Upper lobe of right lung (tissue), 1 donor: ENCODE measurements at regions not wholly inside any gene's neighbourhood (a gene's known extent, or its start where the extent isn't known, plus 50 kb on each side); places are given as distances from the start of the nearest gene placed in this dataset.
"Not testable (repeated sequence)": the region's sequence is repeated elsewhere in the genome, so short reads cannot be mapped to it uniquely, and the experiment has no call there.

Source experiments
- ATAC-seq: fragments of 200-7000 bp; cut with Tn5 transposase; one replicate; pipeline ENCODE4 v1.9.1; 2020; ENCODE audit warnings: mild to moderate bottlenecking, moderate library complexity
- DNase-seq: peaks from one replicate; pipeline ENCODE4 v3.0.0-alpha.2; 2020
- H3K27ac ChIP-seq: fragments of 200-600 bp; one replicate; pipeline ENCODE4 v1.8.0; 2022
- H3K27me3 ChIP-seq: fragments of 200-600 bp; one replicate; pipeline ENCODE4 v1.8.0; 2022; ENCODE audit warnings: mild to moderate bottlenecking
- H3K36me3 ChIP-seq: fragments of 200-600 bp; one replicate; pipeline ENCODE4 v1.8.0; 2022
- H3K4me1 ChIP-seq: fragments of 200-600 bp; one replicate; pipeline ENCODE4 v1.8.0; 2022
- H3K4me3 ChIP-seq: fragments of 200-600 bp; one replicate; pipeline ENCODE4 v1.8.0; 2022; ENCODE audit warnings: mild to moderate bottlenecking
- H3K9me3 ChIP-seq: fragments of 200-600 bp; one replicate; pipeline ENCODE4 v1.8.0; 2022
- CTCF ChIP-seq: fragments of 200-600 bp; IDR thresholded peaks from one replicate; pipeline ENCODE4 v1.8.0; 2022; ENCODE audit warnings: antibody characterized with exemption
- intact Hi-C: fragments of 100-400 bp; cut with DNase I; formaldehyde crosslinking; loops from one replicate; pipeline ENCODE4 v1.11.0; 2022
- donor health status: DM: no; HTN: yes; CAD: no; lungs with severe emphysema.

- no peak overlapping the region for H3K4me3 ChIP-seq
- no peak for DNase-seq
- no peaks in the 10 kb centered on the region for H3K4me1 ChIP-seq
- no peaks in the 10 kb centered on the region for H3K27me3 ChIP-seq
- no peak overlapping the region for H3K27ac ChIP-seq
- no peak for ATAC-seq
- H3K36me3 ChIP-seq = no peaks in the 10 kb centered on the region
- intact Hi-C loops = no loop called here
- H3K9me3 ChIP-seq = no peaks in the 10 kb centered on the region
- no peak for TF ChIP-seq CTCF
Observed at GRCh38 chr3:144810160-144810559, 838.5 kb downstream of the DIPK2A start.

DNA sequence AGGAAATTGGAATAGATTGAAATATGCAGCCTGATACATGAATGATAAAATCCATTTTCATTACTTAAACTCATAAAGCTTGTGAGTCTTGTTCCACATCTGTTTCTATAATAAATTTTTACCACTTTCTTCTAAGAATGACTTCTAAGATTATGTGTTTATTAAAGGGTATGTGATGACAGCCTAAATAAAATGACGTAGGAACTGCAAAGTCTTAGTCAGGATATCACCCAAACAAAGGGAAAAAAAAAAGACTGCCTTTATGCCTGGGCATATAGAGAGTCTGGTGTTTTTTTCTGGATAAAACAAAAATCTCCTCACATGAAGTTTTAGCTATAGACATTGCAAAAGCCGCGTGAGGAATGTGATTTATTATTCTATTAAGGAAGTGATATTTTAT lies 844.0 kb downstream of the DIPK2A start:
- H3K9me3 ChIP-seq = no peaks in the 10 kb centered on the region
- ATAC-seq (no peak), DNase-seq (no peak)
- no peaks in the 10 kb centered on the region for H3K36me3 ChIP-seq
- H3K27me3 ChIP-seq = no peaks in the 10 kb centered on the region
- H3K27ac ChIP-seq = no peak overlapping the region
- H3K4me3 ChIP-seq = no peak overlapping the region
- TF ChIP-seq CTCF = no peak
- intact Hi-C loops = no loop called here
- no peaks in the 10 kb centered on the region for H3K4me1 ChIP-seq

DNA sequence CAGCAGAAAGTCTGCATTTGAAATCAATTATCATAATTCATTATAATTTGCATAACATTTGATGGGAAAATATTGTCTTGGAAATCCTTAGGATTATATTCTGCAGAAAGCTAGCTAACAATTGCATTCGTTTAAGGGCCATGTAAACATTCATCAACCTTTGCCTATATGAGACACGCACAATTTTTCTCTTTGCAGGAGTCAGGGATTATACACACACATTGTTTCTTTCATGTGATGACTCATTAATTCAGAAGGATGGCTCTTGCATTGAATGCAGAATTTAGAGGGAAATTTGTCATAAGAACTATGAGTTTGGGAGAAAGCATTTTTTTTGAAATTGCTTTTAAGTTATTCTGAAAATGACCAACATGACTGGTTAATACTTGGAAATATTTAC lies 844.7 kb downstream of the DIPK2A start:
- Histone ChIP-seq H3K4me1 (no peaks in the 10 kb centered on the region), H3K36me3 (no peaks in the 10 kb centered on the region), H3K27me3 (no peaks in the 10 kb centered on the region), H3K4me3 (no peak overlapping the region), H3K9me3 (no peaks in the 10 kb centered on the region), H3K27ac (no peak overlapping the region)
- TF ChIP-seq CTCF = no peak
- DNase-seq (no peak), ATAC-seq (no peak)
- intact Hi-C loops = no loop called here

DNA sequence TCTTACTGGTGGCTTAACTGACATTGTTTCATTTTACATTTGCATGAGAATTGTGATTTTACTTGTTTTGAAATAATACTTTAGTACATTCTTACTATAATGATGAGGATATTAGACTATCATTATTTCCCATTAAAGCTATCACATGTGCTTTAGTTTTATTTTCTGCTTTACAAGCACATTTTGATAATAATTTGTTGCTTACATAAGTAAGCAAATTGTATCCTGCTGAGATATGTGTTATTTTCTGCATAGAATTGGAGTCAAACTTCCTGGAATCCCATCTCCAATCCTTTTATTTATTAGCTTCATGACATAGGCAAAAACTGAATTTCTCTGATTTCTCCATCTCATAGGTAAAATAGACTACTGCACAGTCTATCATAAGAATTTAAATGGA lies 847.4 kb downstream of the DIPK2A start:
- Histone ChIP-seq H3K27me3 (no peaks in the 10 kb centered on the region), H3K4me1 (no peaks in the 10 kb centered on the region), H3K9me3 (no peaks in the 10 kb centered on the region), H3K27ac (no peak overlapping the region), H3K4me3 (no peak overlapping the region), H3K36me3 (no peaks in the 10 kb centered on the region)
- ATAC-seq = no peak
- DNase-seq = no peak
- intact Hi-C loops = no loop called here
- no peak for TF ChIP-seq CTCF

- DNase-seq, H3K27me3 ChIP-seq, H3K36me3 ChIP-seq, H3K4me1 ChIP-seq, intact Hi-C loops, H3K9me3 ChIP-seq, H3K4me3 ChIP-seq, H3K27ac ChIP-seq, ATAC-seq: not testable (repeated sequence)
Observed at GRCh38 chr3:144820232-144820631, 848.6 kb downstream of the DIPK2A start.

- Histone ChIP-seq H3K4me1 (no peaks in the 10 kb centered on the region), H3K36me3 (no peaks in the 10 kb centered on the region), H3K27me3 (no peaks in the 10 kb centered on the region), H3K9me3 (no peaks in the 10 kb centered on the region), H3K27ac (no peak overlapping the region), H3K4me3 (no peak overlapping the region)
- no peak for ATAC-seq
- DNase-seq = no peak
- intact Hi-C loops = no loop called here
- TF ChIP-seq CTCF = no peak
Observed at GRCh38 chr3:144820726-144821125, 849.1 kb downstream of the DIPK2A start.
